Small intestine (tissue), 7 donors: ENCODE measurements at regions not wholly inside any gene's neighbourhood (a gene's known extent, or its start where the extent isn't known, plus 50 kb on each side); places are given as distances from the start of the nearest gene placed in this dataset.
"Not testable (repeated sequence)": the region's sequence is repeated elsewhere in the genome, so short reads cannot be mapped to it uniquely, and the experiment has no call there.

Experiments used
- DNase-seq, 2 donors: peaks; one replicate each; pipeline versions ENCODE4 v3.0.0 to v3.0.0-alpha.2; 2013
- FAIRE-seq: peaks from 2 replicates; lab custom pipeline; 2012; peaks lifted over from hg19 to GRCh38; lab: Jason Lieb, UNC
- H3K27ac ChIP-seq, 3 donors: one replicate each; pipeline ENCODE4 v1.5.1; 2013; ENCODE audit warnings: low read length in 2 of 3, mild to moderate bottlenecking in 2 of 3, control low read depth in 1 of 3, inconsistent platforms in 1 of 3, low read depth in 1 of 3, moderate library complexity in 1 of 3
- H3K27me3 ChIP-seq, 3 donors: one replicate each; pipeline ENCODE4 v1.6.1; 2013; ENCODE audit warnings: low read length in 3 of 3, inconsistent platforms in 1 of 3; ENCODE audit not compliant: control insufficient read depth in 3 of 3, insufficient read depth in 3 of 3
- H3K36me3 ChIP-seq, 3 donors: one replicate each; pipeline ENCODE4 v1.6.1; 2013; ENCODE audit warnings: low read length in 3 of 3, inconsistent platforms in 1 of 3, low read depth in 1 of 3, mild to moderate bottlenecking in 1 of 3, moderate library complexity in 1 of 3; ENCODE audit not compliant: control insufficient read depth in 3 of 3, insufficient read depth in 2 of 3
- H3K4me1 ChIP-seq, 3 donors: one replicate each; pipeline ENCODE4 v1.6.1; 2013; ENCODE audit warnings: low read length in 2 of 3, inconsistent platforms in 1 of 3, low read depth in 1 of 3, mild to moderate bottlenecking in 1 of 3, moderate library complexity in 1 of 3; ENCODE audit not compliant: control insufficient read depth in 3 of 3, insufficient read depth in 2 of 3
- H3K4me3 ChIP-seq, 3 donors: one replicate each; pipeline ENCODE4 v1.5.1; 2013; ENCODE audit warnings: low read length in 3 of 3, control low read depth in 1 of 3, inconsistent platforms in 1 of 3, low read depth in 1 of 3, mild to moderate bottlenecking in 1 of 3, moderate library complexity in 1 of 3
- H3K9me3 ChIP-seq, 2 donors: one replicate each; pipeline ENCODE4 v1.6.1; 2013; ENCODE audit warnings: low read depth in 1 of 2, low read length in 1 of 2; ENCODE audit not compliant: control insufficient read depth in 2 of 2, insufficient read depth in 1 of 2
- WGBS, 3 donors: extraction: QIAGEN DNeasy Blood & Tissue Kit; methylation state at CpG; one replicate each; pipeline ENCODE4 v1.1.7; 2013; 5-methylcytosine and 5-hydroxymethylcytosine counted together
- donor health status: healthy with polysubstance abuse.
- donor health status: control.
- donor health status: control.
- donor health status: Bipolar disorder and iron deficiency.
- donor health status: healthy.

DNA sequence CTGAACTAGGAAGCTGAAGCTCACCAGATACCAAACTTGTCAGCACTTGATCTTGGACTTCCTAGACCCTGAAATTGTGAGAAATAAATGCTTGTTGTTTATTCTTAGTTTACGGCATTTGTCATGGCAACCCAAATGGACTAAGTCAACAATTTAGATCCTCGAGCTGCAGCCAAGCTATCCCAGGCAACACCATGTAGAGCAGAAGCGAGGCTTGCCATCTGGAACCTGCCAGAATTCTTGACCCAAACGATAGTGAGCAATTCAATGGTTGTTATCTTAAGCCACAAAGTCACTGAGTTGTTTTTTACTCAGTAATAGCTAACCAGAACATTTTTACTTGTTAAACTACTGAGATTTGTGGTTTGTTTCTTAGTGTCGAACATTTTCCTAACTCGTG lies 458.5 kb upstream of the FLRT2 start:
- Histone ChIP-seq H3K4me3 (no peak overlapping the region), H3K4me1 (no peaks in the 10 kb centered on the region), H3K9me3 (no peaks in the 10 kb centered on the region), H3K36me3 (no peaks in the 10 kb centered on the region), H3K27me3 (no peaks in the 10 kb centered on the region), H3K27ac (no peak overlapping the region)
- FAIRE-seq: no peak
- no peak for DNase-seq
- WGBS, 3 donors: 54 to 56% (median 54%) methylated on average over 6 of the region's 6 CpGs

DNA sequence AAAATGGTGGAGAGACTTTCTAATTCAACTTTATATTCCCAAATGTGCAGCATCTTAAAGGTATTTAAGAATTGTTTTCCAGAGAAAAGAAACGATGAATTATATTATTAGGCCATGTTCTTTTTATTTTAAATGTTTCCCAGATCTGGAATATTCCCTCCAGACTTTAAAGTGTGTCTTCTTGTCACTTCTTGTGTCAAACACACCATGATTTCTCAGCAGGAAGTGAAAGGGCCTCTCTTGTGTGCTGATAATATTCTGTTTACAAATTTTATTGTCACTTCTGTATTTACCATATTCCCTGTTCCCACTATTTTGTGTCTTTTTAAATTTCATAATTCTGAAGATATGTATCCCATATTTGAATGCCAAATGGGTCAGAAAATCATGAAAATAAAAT lies 455.0 kb upstream of the FLRT2 start:
- 15 to 64% (median 34%) methylated on average over 1 of the region's 1 CpG for WGBS, 3 donors
- Histone ChIP-seq H3K4me3 (no peak overlapping the region), H3K27me3 (no peaks in the 10 kb centered on the region), H3K27ac (no peak overlapping the region), H3K9me3 (no peaks in the 10 kb centered on the region), H3K36me3 (no peaks in the 10 kb centered on the region), H3K4me1 (no peaks in the 10 kb centered on the region)
- FAIRE-seq: no peak
- no peak for DNase-seq

DNA sequence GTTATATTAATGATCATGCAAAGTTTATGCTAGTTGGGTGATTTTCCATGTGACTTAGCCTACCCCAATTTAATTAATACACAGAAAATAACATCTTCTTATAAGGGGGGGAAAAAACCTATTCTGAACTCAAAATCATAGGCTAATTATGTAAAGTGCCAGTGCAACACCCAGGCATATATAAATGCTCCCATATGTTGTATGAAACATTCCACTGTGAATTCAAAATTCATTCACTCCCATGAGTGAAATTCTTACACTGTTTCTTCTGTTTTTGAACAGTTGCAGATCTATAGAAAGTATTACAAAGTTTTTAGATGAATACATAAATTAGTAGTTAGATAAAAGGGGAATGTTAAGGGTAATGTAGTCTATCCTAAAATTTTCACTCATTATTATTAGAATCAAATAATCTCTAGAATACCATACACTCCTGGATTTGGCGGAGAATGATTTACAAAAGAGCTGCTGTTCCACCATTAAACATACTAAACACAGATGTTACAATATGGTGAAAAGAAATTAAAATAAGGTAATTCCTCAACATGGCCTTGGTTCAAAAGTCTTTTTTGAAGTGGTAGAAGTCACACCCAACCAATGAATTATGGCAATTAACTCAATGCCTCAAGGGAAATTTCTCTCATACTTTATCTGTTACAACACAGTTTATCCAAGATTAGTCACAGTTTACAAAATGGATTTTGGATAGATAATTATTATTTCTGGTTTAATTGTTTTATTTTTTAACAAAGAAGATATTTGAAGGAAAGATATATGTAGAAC lies 454.1 kb upstream of the FLRT2 start:
- H3K4me3 ChIP-seq: no peak overlapping the region
- FAIRE-seq: no peak
- WGBS, 3 donors: 88 to 91% (median 91%) methylated on average over 1 of the region's 1 CpG

DNA sequence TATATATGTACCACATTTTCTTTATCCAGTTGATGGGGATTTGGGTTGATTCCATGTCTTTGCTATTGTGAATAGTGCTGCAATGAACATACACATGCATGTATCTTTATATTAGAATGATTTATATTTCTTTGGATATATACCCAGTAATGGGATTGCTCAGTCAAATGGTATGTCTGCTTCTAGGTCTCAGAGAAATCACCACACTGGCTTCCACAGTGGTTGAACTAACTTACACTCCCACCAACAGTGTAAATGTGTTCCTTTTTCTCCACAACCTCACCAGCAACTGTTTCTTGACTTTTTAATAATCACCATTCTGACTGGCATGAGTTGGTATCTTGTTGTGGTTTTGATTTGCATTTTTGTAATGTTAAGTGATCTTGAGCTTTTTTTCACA lies 452.2 kb upstream of the FLRT2 start:
- not testable (repeated sequence) for H3K4me1 ChIP-seq, H3K27ac ChIP-seq, H3K36me3 ChIP-seq, H3K9me3 ChIP-seq, FAIRE-seq, DNase-seq, H3K4me3 ChIP-seq, H3K27me3 ChIP-seq

More for the DNA sequence above, 454.1 kb upstream of the FLRT2 start:
- no peak for DNase-seq
- H3K9me3 ChIP-seq: no peaks in the 10 kb centered on the region
- H3K36me3 ChIP-seq: no peaks in the 10 kb centered on the region
- H3K27ac ChIP-seq: no peak overlapping the region
- H3K4me1 ChIP-seq: no peaks in the 10 kb centered on the region
- no peaks in the 10 kb centered on the region for H3K27me3 ChIP-seq

DNA sequence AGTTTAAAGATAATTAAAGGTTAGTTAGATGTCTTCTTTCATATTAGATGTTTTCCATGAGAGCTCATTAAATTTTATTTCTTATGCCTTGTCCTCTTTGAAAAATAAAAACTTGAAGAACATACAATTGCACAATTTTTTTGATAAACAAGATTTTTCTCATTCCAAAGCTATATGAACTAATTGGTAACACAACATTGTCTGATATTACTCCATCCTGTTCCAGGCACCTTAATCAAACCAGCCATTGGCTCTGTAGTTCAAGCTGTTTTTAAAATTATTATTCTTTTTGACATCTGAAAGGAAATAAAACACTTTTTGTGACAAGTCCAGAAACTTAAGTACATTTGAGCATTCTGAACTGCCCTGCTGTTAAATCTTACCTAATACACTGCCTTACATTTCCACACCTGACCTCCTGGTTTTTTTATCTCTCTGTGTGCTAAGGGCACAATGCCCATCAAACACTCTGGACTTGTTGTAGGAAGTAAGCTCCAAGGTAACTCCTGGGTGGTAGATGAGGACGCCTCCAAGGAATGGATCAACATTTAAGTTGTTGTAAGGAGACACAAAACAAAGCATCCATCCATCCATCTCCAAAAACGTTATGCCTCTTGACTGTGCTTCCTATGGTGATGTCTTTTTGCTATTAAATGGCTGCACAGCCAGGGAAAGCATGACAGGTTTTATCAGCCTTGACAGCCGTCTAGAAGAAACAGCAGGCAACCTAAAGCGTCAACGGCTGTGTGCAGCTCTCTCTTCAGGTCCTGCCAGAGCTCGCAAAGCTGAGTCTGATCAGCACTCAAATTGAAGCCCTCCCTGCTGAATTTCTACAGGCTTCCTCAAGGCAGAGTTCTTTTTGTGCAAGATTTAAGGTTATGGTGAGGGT lies 449.9 kb upstream of the FLRT2 start:
- Histone ChIP-seq H3K27me3 (no peaks in the 10 kb centered on the region), H3K4me1 (no peaks in the 10 kb centered on the region), H3K9me3 (peaks cover 0 to 2% of the 10 kb centered on the region in 2 donors), H3K4me3 (no peak overlapping the region), H3K27ac (no peak overlapping the region), H3K36me3 (no peaks in the 10 kb centered on the region)
- DNase-seq (no peak), FAIRE-seq (no peak)
- 46 to 63% (median 56%) methylated on average over 6 of the region's 6 CpGs for WGBS, 3 donors

DNA sequence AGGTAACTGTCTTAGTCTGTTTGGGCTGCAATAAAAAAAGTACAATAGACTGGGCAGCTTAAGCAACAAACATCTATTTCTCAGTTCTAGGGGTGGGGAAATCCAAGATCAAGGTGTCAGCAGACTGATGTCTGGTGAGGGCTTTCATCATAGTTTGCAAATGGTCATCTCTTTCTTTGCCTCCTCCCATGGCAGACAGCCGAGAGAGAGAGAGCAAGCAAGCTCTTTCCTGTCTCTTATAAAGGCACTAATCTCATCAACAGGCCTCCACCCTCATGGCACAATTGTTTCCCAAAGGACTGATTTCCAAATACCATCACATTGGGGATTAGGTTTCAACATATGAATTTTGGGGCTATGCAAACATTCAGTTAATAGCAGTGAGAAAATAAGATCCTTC lies 445.6 kb upstream of the FLRT2 start:
- DNase-seq (no peak), FAIRE-seq (no peak)
- H3K9me3 ChIP-seq: peaks cover 0 to 3% of the 10 kb centered on the region in 2 donors
- no peak overlapping the region for H3K27ac ChIP-seq
- H3K4me3 ChIP-seq: no peak overlapping the region
- H3K27me3 ChIP-seq: no peaks in the 10 kb centered on the region
- no peaks in the 10 kb centered on the region for H3K36me3 ChIP-seq
- 74 to 87% (median 80%) methylated on average over 1 of the region's 1 CpG for WGBS, 3 donors
- no peaks in the 10 kb centered on the region for H3K4me1 ChIP-seq

DNA sequence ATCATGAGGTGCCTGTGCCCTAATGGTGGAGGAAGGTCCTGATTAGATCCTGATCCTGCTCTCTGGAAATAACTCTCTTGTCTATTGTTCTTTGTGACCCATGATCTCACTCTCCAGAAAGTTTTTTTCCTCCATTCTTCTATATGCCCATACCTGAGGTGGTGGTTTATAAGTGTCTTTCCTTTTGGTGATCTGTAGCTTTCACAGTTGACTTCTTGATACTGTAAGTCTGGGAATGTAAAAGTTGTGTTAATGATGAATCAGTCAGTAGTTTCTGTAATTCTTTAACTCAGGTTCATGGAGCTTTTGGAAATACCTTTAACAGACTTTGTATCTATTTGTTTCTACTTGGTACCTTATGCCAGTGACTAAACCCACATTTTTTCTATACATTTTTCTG lies 444.0 kb upstream of the FLRT2 start:
- no peak for DNase-seq
- Histone ChIP-seq H3K9me3 (peaks cover 0 to 3% of the 10 kb centered on the region in 2 donors), H3K4me3 (no peak overlapping the region), H3K27ac (no peak overlapping the region), H3K27me3 (no peaks in the 10 kb centered on the region), H3K36me3 (no peaks in the 10 kb centered on the region), H3K4me1 (no peaks in the 10 kb centered on the region)
- FAIRE-seq: no peak

DNA sequence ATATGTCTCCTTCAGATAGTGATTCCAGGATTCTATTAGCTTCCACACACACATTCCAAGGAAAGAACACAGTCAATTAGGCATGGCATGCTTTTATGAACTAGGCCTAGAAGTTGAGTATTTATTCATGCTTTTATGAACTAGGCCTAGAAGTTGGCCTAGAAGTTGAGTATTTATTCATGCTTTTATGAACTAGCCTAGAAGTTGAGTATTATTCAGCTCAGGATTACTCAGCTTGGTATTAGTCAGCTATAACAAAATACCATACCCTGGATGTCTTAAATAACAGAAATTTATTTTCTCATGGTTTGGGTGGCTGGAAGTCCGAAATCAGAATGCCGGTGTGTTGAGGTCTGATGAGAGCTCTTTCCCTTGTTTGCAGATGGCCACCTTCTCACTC lies 442.7 kb upstream of the FLRT2 start:
- WGBS, 3 donors: 25 to 95% (median 53%) methylated on average over 2 of the region's 2 CpGs
- H3K27ac ChIP-seq: no peak overlapping the region
- no peak overlapping the region for H3K4me3 ChIP-seq
- no peaks in the 10 kb centered on the region for H3K36me3 ChIP-seq
- DNase-seq: no peak
- H3K27me3 ChIP-seq: no peaks in the 10 kb centered on the region
- H3K4me1 ChIP-seq: no peaks in the 10 kb centered on the region
- no peak for FAIRE-seq
- H3K9me3 ChIP-seq: peaks cover 0 to 3% of the 10 kb centered on the region in 2 donors
